ENCODE measurements at regions not wholly inside any gene's neighbourhood (a gene's known extent, or its start where the extent isn't known, plus 50 kb on each side); places are given as distances from the start of the nearest gene placed in this dataset.
"Not testable (repeated sequence)": the region's sequence is repeated elsewhere in the genome, so short reads cannot be mapped to it uniquely, and the experiment has no call there.

GRCh38 chr2:17401096-17401495, 117.1 kb downstream of the RAD51AP2 start:
- Mint-ChIP-seq H3K4me1 (no peaks in the 10 kb centered on the region), H3K27me3 (no peaks in the 10 kb centered on the region), H3K9me3 (peaks cover 4% of the 10 kb centered on the region), H3K36me3 (ENCODE audit: low read depth) (no peaks in the 10 kb centered on the region), H3K27ac (no peak overlapping the region), H3K4me3 (no peak overlapping the region)
- POLR2A ChIA-PET, result no interaction called here
- no peak for DNase-seq
- CTCF ChIA-PET, result no interaction called here

- ChIA-PET CTCF (interaction anchor here (0.6 kb wide), 1 partner anchor 12 kb away, joined by 3 read pairs; no protein-coding TSS in a partner anchor), POLR2A (no interaction called here)
- Mint-ChIP-seq H3K27ac (no peak overlapping the region), H3K4me3 (no peak overlapping the region), H3K4me1 (no peaks in the 10 kb centered on the region), H3K36me3 (ENCODE audit: low read depth) (no peaks in the 10 kb centered on the region), H3K9me3 (peaks cover 4% of the 10 kb centered on the region), H3K27me3 (no peaks in the 10 kb centered on the region)
- no peak for DNase-seq
These were observed 119.5 kb downstream of the RAD51AP2 start for GRCh38 chr2:17398770-17399169.

GRCh38 chr2:17388798-17389197, 129.4 kb downstream of the RAD51AP2 start:
- Mint-ChIP-seq H3K36me3 (ENCODE audit: low read depth) (no peaks in the 10 kb centered on the region), H3K4me3 (no peak overlapping the region), H3K27ac (no peak overlapping the region), H3K4me1 (no peaks in the 10 kb centered on the region), H3K27me3 (no peaks in the 10 kb centered on the region), H3K9me3 (peaks cover 10% of the 10 kb centered on the region)
- no peak for DNase-seq
- POLR2A ChIA-PET, result no interaction called here
- CTCF ChIA-PET, result interaction anchor here (0.7 kb wide), 1 partner anchor 198 kb away, joined by 3 read pairs; no protein-coding TSS in a partner anchor

- DNase-seq, result no peak
- Mint-ChIP-seq H3K27ac (no peak overlapping the region), H3K4me1 (no peaks in the 10 kb centered on the region), H3K27me3 (no peaks in the 10 kb centered on the region), H3K4me3 (no peak overlapping the region), H3K9me3 (peaks cover 7% of the 10 kb centered on the region), H3K36me3 (ENCODE audit: low read depth) (no peaks in the 10 kb centered on the region)
- ChIA-PET POLR2A (no interaction called here), CTCF (no interaction called here)
These were observed 130.6 kb downstream of the RAD51AP2 start for GRCh38 chr2:17387591-17387990.

GRCh38 chr2:17386771-17387170, 131.5 kb downstream of the RAD51AP2 start:
- Mint-ChIP-seq H3K9me3 (peaks cover 4% of the 10 kb centered on the region), H3K4me1 (no peaks in the 10 kb centered on the region), H3K36me3 (ENCODE audit: low read depth) (no peaks in the 10 kb centered on the region), H3K27me3 (no peaks in the 10 kb centered on the region), H3K4me3 (no peak overlapping the region), H3K27ac (no peak overlapping the region)
- CTCF ChIA-PET, result no interaction called here
- DNase-seq, result no peak
- POLR2A ChIA-PET, result no interaction called here

GRCh38 chr2:17380003-17380402, 138.2 kb downstream of the RAD51AP2 start:
- CTCF ChIA-PET, result no interaction called here
- Mint-ChIP-seq H3K36me3 (ENCODE audit: low read depth) (no peaks in the 10 kb centered on the region), H3K27me3 (no peaks in the 10 kb centered on the region), H3K9me3 (no peaks in the 10 kb centered on the region), H3K27ac (no peak overlapping the region), H3K4me3 (no peak overlapping the region), H3K4me1 (no peaks in the 10 kb centered on the region)
- POLR2A ChIA-PET, result no interaction called here
- DNase-seq, result no peak

- Mint-ChIP-seq H3K36me3 (ENCODE audit: low read depth) (no peaks in the 10 kb centered on the region), H3K27me3 (no peaks in the 10 kb centered on the region), H3K4me3 (no peak overlapping the region), H3K4me1 (no peaks in the 10 kb centered on the region), H3K27ac (no peak overlapping the region), H3K9me3 (peaks cover 3% of the 10 kb centered on the region)
- CTCF ChIA-PET, result no interaction called here
- DNase-seq, result no peak
- POLR2A ChIA-PET, result no interaction called here
These were observed 143.0 kb downstream of the RAD51AP2 start for GRCh38 chr2:17375262-17375661.

- Mint-ChIP-seq H3K4me3 (no peak overlapping the region), H3K36me3 (ENCODE audit: low read depth) (no peaks in the 10 kb centered on the region), H3K27ac (no peak overlapping the region), H3K9me3 (peaks cover 3% of the 10 kb centered on the region), H3K4me1 (no peaks in the 10 kb centered on the region), H3K27me3 (no peaks in the 10 kb centered on the region)
- DNase-seq, result no peak
- POLR2A ChIA-PET, result no interaction called here
- CTCF ChIA-PET, result no interaction called here
These were observed 144.5 kb downstream of the RAD51AP2 start for GRCh38 chr2:17373741-17374140.

GRCh38 chr2:17373041-17373440, 145.2 kb downstream of the RAD51AP2 start:
- Mint-ChIP-seq H3K36me3 (ENCODE audit: low read depth) (no peaks in the 10 kb centered on the region), H3K4me3 (no peak overlapping the region), H3K9me3 (peaks cover 3% of the 10 kb centered on the region), H3K4me1 (no peaks in the 10 kb centered on the region), H3K27me3 (no peaks in the 10 kb centered on the region), H3K27ac (no peak overlapping the region)
- POLR2A ChIA-PET, result no interaction called here
- no peak for DNase-seq
- CTCF ChIA-PET, result no interaction called here

GRCh38 chr2:17363846-17364245, 154.4 kb downstream of the RAD51AP2 start:
- CTCF ChIA-PET, result no interaction called here
- no peak overlapping the region for H3K4me3 Mint-ChIP-seq

GRCh38 chr2:17362956-17363355, 155.3 kb downstream of the RAD51AP2 start:
- Mint-ChIP-seq H3K4me1 (no peaks in the 10 kb centered on the region), H3K4me3 (no peak overlapping the region), H3K27me3 (no peaks in the 10 kb centered on the region), H3K9me3 (peaks cover 3% of the 10 kb centered on the region), H3K36me3 (ENCODE audit: low read depth) (no peaks in the 10 kb centered on the region), H3K27ac (no peak overlapping the region)
- DNase-seq, result no peak
- POLR2A ChIA-PET, result no interaction called here
- CTCF ChIA-PET, result no interaction called here

More at GRCh38 chr2:17363846-17364245, 154.4 kb downstream of the RAD51AP2 start:
- Mint-ChIP-seq H3K27me3 (no peaks in the 10 kb centered on the region), H3K9me3 (peaks cover 3% of the 10 kb centered on the region), H3K27ac (no peak overlapping the region), H3K36me3 (ENCODE audit: low read depth) (no peaks in the 10 kb centered on the region), H3K4me1 (no peaks in the 10 kb centered on the region)
- DNase-seq, result no peak
- POLR2A ChIA-PET, result no interaction called here

GRCh38 chr2:17355608-17356329, 162.5 kb downstream of the RAD51AP2 start:
- POLR2A ChIA-PET, result no interaction called here
- DNase-seq, result no peak
- no peaks in the 10 kb centered on the region for H3K4me1 Mint-ChIP-seq
- H3K27ac Mint-ChIP-seq, result no peak overlapping the region
- H3K27me3 Mint-ChIP-seq, result no peaks in the 10 kb centered on the region
- CTCF ChIA-PET, result no interaction called here
- H3K4me3 Mint-ChIP-seq, result no peak overlapping the region
- no peaks in the 10 kb centered on the region for H3K9me3 Mint-ChIP-seq
- H3K36me3 Mint-ChIP-seq (ENCODE audit: low read depth), result no peaks in the 10 kb centered on the region

- Mint-ChIP-seq H3K36me3 (ENCODE audit: low read depth) (no peaks in the 10 kb centered on the region), H3K27me3 (no peaks in the 10 kb centered on the region), H3K27ac (no peak overlapping the region), H3K4me1 (no peaks in the 10 kb centered on the region), H3K4me3 (no peak overlapping the region), H3K9me3 (peaks cover 3% of the 10 kb centered on the region)
- DNase-seq, result no peak
- POLR2A ChIA-PET, result no interaction called here
- CTCF ChIA-PET, result no interaction called here
These were observed 165.0 kb downstream of the RAD51AP2 start for GRCh38 chr2:17353263-17353662.

- DNase-seq; H3K9me3 Mint-ChIP-seq; H3K4me3 Mint-ChIP-seq; H3K4me1 Mint-ChIP-seq; H3K27ac Mint-ChIP-seq; CTCF ChIA-PET; H3K36me3 Mint-ChIP-seq (ENCODE audit: low read depth); H3K27me3 Mint-ChIP-seq; POLR2A ChIA-PET: not testable (repeated sequence)
These were observed 175.5 kb downstream of the RAD51AP2 start for GRCh38 chr2:17342692-17343091.

Measured in activated CD4-positive, alpha-beta T cell treated with anti-CD3 and anti-CD28 coated beads, Interleukin-2, amount 10 ng/mL, durations not matched to agents 7 days and 5 days (primary cell).